HUDEP-2 (cell line): ENCODE measurements at regions not wholly inside any gene's neighbourhood (a gene's known extent, or its start where the extent isn't known, plus 50 kb on each side); places are given as distances from the start of the nearest gene placed in this dataset.

Experiments
- DNase-seq, 76 experiments: peaks; one replicate each; lab custom pipeline; 2025; ENCODE audit not compliant: unreplicated experiment in 76 of 76; lab: John Stamatoyannopoulos, UW

- no peak for DNase-seq
Measured at GRCh38 chr1:218573925-218574324, 228.8 kb downstream of the TGFB2 start.

GRCh38 chr1:218575079-218575478, 229.9 kb downstream of the TGFB2 start:
- no peak for DNase-seq

- no peak for DNase-seq
Measured at GRCh38 chr1:218575856-218576255, 230.7 kb downstream of the TGFB2 start.

- DNase-seq: no peak
Measured at GRCh38 chr1:218582646-218583045, 237.5 kb downstream of the TGFB2 start.

- no peak for DNase-seq
Measured at GRCh38 chr1:218584418-218585155, 239.5 kb downstream of the TGFB2 start.

- DNase-seq: peak in 1 of 76 experiments; percentile 2
Measured at GRCh38 chr1:218585511-218586184, 240.5 kb downstream of the TGFB2 start.

- DNase-seq: no peak
Measured at GRCh38 chr1:218587900-218588299, 242.8 kb downstream of the TGFB2 start.

- no peak for DNase-seq
Measured at GRCh38 chr1:218588540-218589172, 243.5 kb downstream of the TGFB2 start.

GRCh38 chr1:218589487-218589886, 244.4 kb downstream of the TGFB2 start:
- no peak for DNase-seq

- DNase-seq: no peak
Measured at GRCh38 chr1:218591966-218592365, 246.8 kb downstream of the TGFB2 start.

- DNase-seq: no peak
Measured at GRCh38 chr1:218592688-218593087, 247.6 kb downstream of the TGFB2 start.

GRCh38 chr1:218600968-218601367, 255.8 kb downstream of the TGFB2 start:
- no peak for DNase-seq

GRCh38 chr1:218604217-218604616, 259.1 kb downstream of the TGFB2 start:
- DNase-seq: no peak

GRCh38 chr1:218611916-218612585, 266.9 kb downstream of the TGFB2 start:
- no peak for DNase-seq

GRCh38 chr1:218613105-218613504, 268.0 kb downstream of the TGFB2 start:
- DNase-seq: no peak

- no peak for DNase-seq
Measured at GRCh38 chr1:218614031-218614430, 268.9 kb downstream of the TGFB2 start.

GRCh38 chr1:218616681-218617080, 271.5 kb downstream of the TGFB2 start:
- no peak for DNase-seq

GRCh38 chr1:218617986-218618385, 272.9 kb downstream of the TGFB2 start:
- DNase-seq: no peak

GRCh38 chr1:218620956-218621355, 275.8 kb downstream of the TGFB2 start:
- no peak for DNase-seq

GRCh38 chr1:218624052-218624451, 278.9 kb downstream of the TGFB2 start:
- DNase-seq: no peak

GRCh38 chr1:218625393-218625792, 280.3 kb downstream of the TGFB2 start:
- DNase-seq: no peak
